ENCODE measurements at regions not wholly inside any gene's neighbourhood (a gene's known extent, or its start where the extent isn't known, plus 50 kb on each side); places are given as distances from the start of the nearest gene placed in this dataset.

GRCh38 chr4:63458010-63458409 lies 951.2 kb downstream of the TECRL start:
- TF ChIP-seq POLR2AphosphoS5 (IDR thresholded peaks at IDR 0.05; ENCODE audit: low read length) (no peak), BHLHE40 (IDR thresholded peaks at IDR 0.05; ENCODE audit: borderline replicate concordance in 1 of 2, low read depth in 2 of 2, low read length in 1 of 2) (no peak), MYC (IDR thresholded peaks at IDR 0.05; ENCODE audit: insufficient read depth, insufficient read length, insufficient replicate concordance, low read length, severe bottlenecking) (no peak), CTCF (IDR thresholded peaks at IDR 0.05 in 2 of 3, conservative IDR thresholded peaks at IDR 0.05 in 1 of 3; ENCODE audit: control insufficient read depth in 2 of 3, extremely low read depth in 1 of 3, insufficient read depth in 1 of 3, low read depth in 3 of 3, low read length in 3 of 3) (no peak), TCF3 (IDR thresholded peaks at IDR 0.05; ENCODE audit: borderline replicate concordance, insufficient read depth, low read depth, low read length) (no peak), ZSCAN29 (IDR thresholded peaks at IDR 0.05) (no peak), EP300 (IDR thresholded peaks at IDR 0.05; ENCODE audit: borderline replicate concordance in 1 of 2, control insufficient read depth in 1 of 2, low read depth in 2 of 2, low read length in 2 of 2) (no peak), MXI1 (IDR thresholded peaks at IDR 0.05; ENCODE audit: low read depth, low read length) (no peak)

Data from GM12878 (cell line).